ENCODE measurements at regions not wholly inside any gene's neighbourhood (a gene's known extent, or its start where the extent isn't known, plus 50 kb on each side); places are given as distances from the start of the nearest gene placed in this dataset.

GRCh38 chr2:239566995-239567568 lies 166.3 kb upstream of the HDAC4 start:
- TF ChIP-seq GATA3 (IDR thresholded peaks at IDR 0.05; ENCODE audit: low read depth, low read length) (no peak), GATA2 (IDR thresholded peaks at IDR 0.05; ENCODE audit: low read depth, low read length) (no peak)

GRCh38 chr2:239566162-239566994 lies 165.6 kb upstream of the HDAC4 start:
- TF ChIP-seq GATA2 (IDR thresholded peaks at IDR 0.05; ENCODE audit: low read depth, low read length) (no peak), GATA3 (IDR thresholded peaks at IDR 0.05; ENCODE audit: low read depth, low read length) (no peak)

- TF ChIP-seq GATA2 (IDR thresholded peaks at IDR 0.05; ENCODE audit: low read depth, low read length) (no peak), GATA3 (IDR thresholded peaks at IDR 0.05; ENCODE audit: low read depth, low read length) (no peak)
Observed at GRCh38 chr2:239564587-239564986, 163.8 kb upstream of the HDAC4 start.

DNA sequence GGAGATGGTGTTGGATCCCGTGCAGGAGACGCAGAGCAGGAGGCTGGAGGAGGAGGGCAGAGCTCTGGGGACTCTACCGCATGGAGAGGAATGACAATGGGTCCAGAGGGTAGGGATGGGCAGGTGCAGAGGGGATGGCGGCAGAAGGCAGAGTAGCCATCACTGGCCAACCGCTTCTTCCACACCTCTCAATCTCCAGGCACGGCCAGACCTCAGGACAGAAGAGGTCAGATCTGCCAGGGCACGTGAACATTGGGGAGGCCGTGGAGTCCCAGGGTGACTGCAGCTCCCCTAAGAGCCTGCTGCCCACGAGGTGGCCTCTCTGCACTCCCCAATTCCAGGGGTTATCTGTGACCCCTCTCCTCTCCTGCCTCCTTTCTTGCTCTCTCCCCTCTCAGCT lies 162.7 kb upstream of the HDAC4 start:
- TF ChIP-seq GATA3 (IDR thresholded peaks at IDR 0.05; ENCODE audit: low read depth, low read length) (no peak), GATA2 (IDR thresholded peaks at IDR 0.05; ENCODE audit: low read depth, low read length) (no peak)

DNA sequence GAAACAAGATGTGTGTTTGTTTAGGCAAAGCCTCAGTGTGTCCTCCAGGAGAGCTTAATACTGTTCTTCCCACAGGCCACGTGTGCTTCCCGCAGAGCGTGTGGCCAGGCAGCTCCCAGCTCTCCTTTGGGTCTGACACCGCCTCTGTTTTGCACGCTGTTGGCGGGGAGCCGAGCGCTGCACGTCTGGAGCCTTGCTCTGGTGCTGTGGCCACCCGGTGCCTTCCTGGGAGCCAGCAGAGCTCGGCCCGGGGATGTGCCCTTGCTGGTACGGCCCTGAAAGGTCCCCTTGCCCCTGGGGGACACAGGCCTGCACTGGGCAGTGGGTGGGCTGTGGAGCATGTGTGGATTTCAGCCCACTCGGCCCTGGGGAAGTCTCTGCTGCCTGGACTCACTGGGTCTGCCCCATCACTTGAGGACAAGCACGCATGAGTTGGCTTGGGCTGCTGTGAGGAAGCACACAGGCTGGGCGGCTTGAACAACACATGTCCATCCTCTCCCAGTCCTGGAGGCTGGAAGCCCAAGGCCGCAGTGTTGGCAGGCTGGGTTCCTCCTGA lies 160.7 kb upstream of the HDAC4 start:
- TF ChIP-seq GATA2 (IDR thresholded peaks at IDR 0.05; ENCODE audit: low read depth, low read length), result no peak
- TF ChIP-seq GATA3 (IDR thresholded peaks at IDR 0.05; ENCODE audit: low read depth, low read length), result no peak

GRCh38 chr2:239559417-239560261 lies 158.8 kb upstream of the HDAC4 start:
- TF ChIP-seq GATA2 (IDR thresholded peaks at IDR 0.05; ENCODE audit: low read depth, low read length) (no peak), GATA3 (IDR thresholded peaks at IDR 0.05; ENCODE audit: low read depth, low read length) (no peak)

GRCh38 chr2:239558661-239559060 lies 157.8 kb upstream of the HDAC4 start:
- TF ChIP-seq GATA3 (IDR thresholded peaks at IDR 0.05; ENCODE audit: low read depth, low read length) (no peak), GATA2 (IDR thresholded peaks at IDR 0.05; ENCODE audit: low read depth, low read length) (no peak)

GRCh38 chr2:239557516-239557915 lies 156.7 kb upstream of the HDAC4 start:
- TF ChIP-seq GATA3 (IDR thresholded peaks at IDR 0.05; ENCODE audit: low read depth, low read length), result no peak
- no peak for TF ChIP-seq GATA2 (IDR thresholded peaks at IDR 0.05; ENCODE audit: low read depth, low read length)

DNA sequence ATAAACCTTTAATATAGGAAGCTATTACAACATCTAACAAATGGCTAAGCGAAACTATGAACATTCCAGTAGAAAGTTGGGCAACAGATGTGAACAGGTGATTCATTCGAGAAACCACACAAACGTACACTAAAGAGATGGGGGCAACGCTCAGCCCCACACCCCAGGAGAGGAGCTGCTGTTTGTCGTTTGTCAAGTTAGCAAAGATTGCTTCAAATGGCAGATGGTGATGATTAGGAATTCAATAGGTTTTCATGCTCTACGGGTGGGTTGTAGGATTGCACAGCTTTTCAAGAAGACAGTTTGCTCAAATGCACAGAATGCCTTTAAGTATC lies 154.7 kb upstream of the HDAC4 start:
- TF ChIP-seq GATA2 (IDR thresholded peaks at IDR 0.05; ENCODE audit: low read depth, low read length) (no peak), GATA3 (IDR thresholded peaks at IDR 0.05; ENCODE audit: low read depth, low read length) (no peak)

- no peak for TF ChIP-seq GATA2 (IDR thresholded peaks at IDR 0.05; ENCODE audit: low read depth, low read length)
- TF ChIP-seq GATA3 (IDR thresholded peaks at IDR 0.05; ENCODE audit: low read depth, low read length), result no peak
Observed at GRCh38 chr2:239554766-239555570, 154.1 kb upstream of the HDAC4 start.

GRCh38 chr2:239553376-239554000 lies 152.7 kb upstream of the HDAC4 start:
- TF ChIP-seq GATA3 (IDR thresholded peaks at IDR 0.05; ENCODE audit: low read depth, low read length) (no peak), GATA2 (IDR thresholded peaks at IDR 0.05; ENCODE audit: low read depth, low read length) (no peak)

DNA sequence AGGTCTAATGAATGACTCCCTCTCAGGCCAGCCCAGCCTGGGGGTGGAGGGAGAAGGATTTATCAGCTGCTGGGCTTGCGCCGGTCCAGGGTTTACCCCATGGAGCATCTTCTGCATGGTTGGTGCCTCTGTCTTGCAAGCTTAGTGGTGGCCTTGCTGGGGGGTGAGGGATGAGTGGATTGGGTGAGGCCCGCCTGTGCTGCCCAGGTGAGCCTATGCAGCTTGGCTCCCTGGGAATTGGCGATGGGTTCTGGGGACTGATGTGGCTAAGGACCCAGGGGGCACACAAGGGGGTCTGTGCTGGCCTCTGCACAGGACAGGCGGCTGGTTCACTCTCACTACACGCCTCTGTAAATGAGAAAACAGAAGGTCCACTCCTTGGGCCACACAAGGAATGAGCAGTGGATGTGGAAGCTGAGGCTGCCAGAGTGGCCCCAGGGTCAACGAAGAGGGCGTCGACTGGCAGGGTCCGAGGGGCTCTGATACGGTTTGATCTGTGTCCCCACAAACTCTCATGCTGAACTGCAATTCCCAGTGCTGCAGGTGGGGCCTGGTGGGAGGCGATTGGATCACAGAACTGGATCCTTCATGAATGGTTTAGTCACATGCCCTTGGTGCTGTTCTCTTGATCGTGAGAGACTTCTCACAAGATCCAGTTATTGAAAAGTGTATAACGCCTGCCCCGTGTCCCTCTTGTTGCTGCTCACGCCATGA lies 151.6 kb upstream of the HDAC4 start:
- no peak for TF ChIP-seq GATA3 (IDR thresholded peaks at IDR 0.05; ENCODE audit: low read depth, low read length)
- TF ChIP-seq GATA2 (IDR thresholded peaks at IDR 0.05; ENCODE audit: low read depth, low read length), result no peak

All from SH-SY5Y (cell line).